GM19467 (cell line): ENCODE measurements at regions not wholly inside any gene's neighbourhood (a gene's known extent, or its start where the extent isn't known, plus 50 kb on each side); places are given as distances from the start of the nearest gene placed in this dataset.

Experiments used
- ATAC-seq: cut with Tn5 transposase; IDR thresholded peaks from one replicate; pipeline ENCODE4 v1.9.1; 2021; ENCODE audit warnings: mild to moderate bottlenecking, moderate library complexity; ENCODE audit not compliant: unreplicated experiment

DNA sequence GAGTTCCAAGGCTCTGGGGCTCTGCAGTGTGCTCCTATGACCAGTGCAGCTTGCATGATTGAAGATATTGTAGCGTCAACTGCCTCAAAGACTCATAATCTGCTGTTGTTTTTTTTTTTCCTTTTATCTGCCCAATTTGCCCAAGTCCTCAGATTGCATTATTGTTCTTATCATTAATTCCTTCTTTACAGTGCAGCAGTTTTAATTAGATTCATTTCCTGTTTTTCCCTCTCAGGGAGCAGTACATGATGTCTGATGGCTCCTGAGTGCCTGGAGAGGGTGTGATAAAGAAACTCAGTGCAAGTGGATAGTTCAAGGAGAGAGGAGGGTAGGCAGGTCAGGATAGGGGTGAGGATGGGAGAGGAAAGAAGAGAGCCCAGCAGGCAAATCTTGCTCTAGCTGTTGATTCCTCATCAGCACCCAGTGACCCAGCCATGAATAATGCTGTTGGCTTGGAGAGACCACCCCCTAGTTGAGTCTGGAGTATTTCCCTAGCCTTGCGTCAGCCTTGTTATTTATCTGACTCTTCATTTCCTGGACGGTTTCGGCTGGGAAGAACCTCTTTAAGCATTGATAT lies 219.6 kb upstream of the SESN3 start:
- ATAC-seq = no peak

DNA sequence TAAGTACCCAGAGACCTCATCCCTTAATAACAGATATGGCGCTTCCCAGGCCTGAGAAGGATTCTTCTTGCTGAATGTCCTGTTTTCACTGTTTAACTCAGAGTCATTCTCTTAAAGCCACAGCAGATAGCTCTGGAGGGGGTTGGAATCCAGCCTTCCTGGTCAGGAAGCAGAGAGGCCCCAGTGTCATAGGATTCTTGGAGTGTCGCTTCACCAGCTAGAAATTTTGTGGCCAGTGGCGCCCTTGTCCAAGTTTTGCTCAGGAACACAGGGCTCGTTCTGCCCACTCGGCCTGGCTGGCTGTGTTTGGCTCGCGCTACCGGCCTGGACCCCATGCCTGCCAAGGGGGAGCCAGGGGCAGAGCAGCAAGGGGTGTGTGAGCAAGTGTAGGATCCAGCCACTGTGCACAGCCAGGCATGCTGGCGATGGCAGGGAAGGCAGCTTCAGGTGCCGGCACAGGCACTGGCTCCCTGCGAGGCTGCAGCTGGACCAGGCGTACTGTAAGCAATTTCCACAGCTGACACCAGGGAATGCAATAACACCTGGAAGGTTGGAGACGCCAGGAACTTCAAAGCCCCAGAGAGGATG lies 214.8 kb upstream of the SESN3 start:
- ATAC-seq = no peak

DNA sequence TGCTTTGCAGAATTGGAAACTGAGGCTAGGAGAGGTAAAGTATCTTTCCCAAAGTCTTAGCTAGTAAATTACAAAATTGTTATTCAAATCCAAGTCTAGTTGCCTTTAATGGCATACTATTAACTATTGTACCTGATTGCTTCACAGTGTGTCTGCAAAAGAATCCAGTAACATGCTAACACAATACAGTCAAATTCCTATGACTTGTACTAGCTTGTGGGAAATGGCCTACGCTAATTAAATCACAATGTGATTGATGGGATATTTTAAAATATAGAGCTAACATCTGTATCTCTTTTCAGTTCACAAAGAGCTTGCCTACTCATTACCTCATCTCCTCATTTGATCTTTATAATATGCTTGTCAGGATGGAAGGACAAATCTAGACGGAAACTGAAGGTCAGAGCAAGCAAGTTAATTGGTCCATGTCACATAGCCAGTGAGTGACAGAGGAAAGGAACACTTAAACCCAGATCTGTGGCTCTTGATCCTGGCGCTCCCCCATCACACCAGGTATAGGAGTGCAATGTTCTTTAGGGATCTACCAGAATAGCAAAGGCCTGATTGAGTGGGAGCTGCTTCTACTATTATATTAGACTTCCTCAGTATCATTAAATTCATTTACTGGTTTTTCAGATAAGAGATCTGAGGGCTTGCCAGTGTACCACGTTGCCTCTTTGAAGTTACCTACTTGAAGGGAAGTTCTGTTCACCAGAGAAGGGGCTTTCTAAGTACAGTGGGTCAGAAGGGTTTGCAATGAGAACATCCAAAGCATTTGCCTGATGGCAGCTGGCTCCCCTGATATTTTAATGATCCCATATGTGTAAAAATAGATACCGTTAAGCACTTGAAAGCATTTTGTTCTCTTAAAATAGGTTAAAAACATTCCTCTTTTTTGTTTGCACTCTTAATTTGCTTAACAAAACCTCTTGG lies 213.6 kb upstream of the SESN3 start:
- ATAC-seq = no peak

DNA sequence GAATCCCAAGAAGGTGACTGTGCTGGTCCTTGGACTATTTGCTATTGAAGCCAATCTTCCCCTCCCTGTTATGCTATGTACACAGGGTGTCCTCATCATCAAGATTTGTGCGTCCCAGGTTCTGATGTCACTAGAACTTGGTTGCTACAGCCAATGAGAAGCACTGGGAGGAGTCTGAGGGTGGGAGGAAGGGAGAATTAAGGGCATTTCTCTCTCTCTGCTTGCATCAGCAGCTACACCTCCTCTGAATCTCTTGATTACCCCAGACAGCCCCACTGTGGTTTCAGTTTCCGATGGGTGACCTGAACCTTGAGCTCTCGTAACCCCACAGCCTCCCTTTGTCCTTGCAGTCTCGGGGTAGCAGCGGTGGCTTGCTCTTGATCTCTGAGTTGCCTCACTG lies 212.4 kb upstream of the SESN3 start:
- ATAC-seq = peak; percentile 97

DNA sequence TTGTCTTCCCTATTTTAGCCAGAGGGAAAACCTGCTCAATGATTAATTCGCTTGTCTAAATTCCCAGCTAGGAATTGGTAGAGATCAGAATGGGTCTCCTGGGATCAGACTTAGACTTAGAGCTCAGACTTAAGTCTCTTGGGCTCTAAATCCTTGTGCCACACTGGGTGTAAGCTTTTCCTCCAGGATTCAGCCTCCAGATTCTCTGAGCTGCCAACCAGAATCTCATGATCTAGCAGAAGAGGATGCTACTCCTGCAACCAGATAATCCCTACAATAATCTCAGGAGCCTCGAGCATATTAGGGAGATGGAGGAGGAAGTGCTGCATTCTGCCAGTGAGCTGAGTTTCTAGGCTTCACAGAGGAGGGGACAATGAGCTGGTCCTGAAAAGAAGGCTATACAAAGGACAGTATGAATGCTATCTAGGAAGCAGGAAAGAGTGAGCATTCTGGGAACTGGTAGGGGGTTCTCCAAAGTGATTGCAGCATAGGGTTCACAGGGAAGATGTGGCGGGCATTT lies 211.6 kb upstream of the SESN3 start:
- no peak for ATAC-seq

DNA sequence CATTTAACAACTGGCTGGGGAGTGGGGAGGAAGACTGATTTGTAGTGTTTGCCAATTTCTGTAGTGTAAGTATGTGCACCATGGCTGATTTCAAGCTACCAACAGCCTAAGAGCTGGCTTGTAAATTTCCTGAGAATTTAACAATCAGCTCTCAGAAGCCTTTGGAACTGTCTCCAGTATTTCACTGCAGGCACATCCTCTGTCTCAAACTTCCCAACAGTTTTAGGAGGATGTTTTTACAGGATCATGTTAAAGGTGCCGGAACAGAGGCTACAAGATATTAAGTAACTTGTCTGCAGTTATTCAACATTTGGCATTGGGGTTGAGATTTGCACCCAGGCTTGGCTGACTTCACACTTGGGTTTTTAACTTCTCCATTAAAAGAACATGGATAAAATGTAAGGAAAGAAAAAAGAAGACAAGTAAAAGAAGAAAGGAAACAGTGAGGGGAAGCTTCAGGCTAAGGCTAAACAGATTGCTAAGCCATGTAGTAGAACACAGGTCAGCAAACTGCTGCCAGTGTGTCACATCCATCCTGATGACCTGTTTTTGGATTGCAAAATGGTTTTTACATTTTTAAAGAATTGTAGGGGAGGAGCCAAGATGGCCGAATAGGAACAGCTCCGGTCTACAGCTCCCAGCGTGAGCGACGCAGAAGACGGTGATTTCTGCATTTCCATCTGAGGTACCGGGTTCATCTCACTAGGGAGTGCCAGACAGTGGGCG lies 204.8 kb upstream of the SESN3 start:
- no peak for ATAC-seq

DNA sequence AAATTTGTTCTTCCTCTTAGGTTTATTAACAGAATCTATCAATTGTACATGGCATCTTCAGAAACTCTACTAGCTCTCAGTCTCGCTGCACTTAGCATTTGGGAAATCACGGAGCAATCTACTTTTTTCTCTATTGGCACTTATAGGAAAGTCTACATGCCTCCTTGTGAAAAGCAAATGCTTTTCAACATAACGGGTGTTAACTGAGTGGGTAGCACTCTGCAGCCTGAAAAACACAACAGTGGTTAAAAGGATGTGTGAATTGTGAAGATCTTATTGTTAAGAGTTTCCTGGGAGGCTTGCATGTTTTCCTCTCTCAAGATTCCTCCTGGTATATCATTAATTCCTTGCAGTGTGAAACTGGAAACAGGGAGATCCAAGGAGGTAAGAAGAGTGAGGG lies 204.2 kb upstream of the SESN3 start:
- no peak for ATAC-seq

DNA sequence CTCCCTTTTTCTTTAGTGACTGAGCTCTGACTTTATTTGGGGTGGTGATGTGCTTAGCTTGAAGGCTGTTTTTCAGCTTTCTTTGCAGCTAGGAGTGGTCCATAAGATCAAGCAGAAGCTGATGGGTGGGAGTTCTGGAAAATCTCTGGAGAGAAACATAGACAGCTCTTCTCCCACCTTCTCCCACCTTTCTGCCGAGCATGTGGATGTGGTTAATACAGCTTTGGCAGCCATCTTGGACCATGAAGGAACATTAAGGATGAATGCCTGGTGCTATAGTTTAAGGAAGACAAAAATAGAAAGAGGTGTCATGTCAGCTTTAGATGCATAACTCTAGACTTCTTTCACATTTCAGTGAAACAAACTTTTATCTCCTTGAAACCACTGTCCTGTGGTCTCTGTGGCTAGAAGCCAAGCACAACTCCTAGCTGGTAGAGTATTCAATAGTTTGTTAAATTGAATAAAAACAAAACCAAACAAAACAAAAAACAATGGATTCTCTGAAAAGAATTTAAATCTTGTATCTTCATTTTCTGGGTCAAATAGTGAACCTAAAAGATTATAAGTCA lies 203.6 kb upstream of the SESN3 start:
- ATAC-seq = no peak

DNA sequence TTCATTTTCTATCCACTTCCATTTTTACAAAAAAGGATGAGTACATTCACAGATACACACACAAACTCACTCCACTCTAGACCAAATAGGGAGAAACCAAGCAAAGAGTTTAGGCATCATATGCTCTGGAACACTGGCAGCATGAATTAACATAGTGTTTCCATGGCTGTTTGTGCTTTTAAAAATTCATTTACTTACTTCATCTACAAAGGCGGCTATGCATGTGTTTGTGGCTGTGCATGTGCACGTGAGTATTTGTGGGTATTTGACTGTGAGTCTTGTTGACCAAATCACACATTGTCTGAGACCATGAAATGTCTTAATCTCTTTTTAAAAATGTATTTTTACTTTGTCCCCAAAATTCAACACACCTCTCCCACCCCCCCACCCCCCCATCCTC lies 203.0 kb upstream of the SESN3 start:
- ATAC-seq = no peak

DNA sequence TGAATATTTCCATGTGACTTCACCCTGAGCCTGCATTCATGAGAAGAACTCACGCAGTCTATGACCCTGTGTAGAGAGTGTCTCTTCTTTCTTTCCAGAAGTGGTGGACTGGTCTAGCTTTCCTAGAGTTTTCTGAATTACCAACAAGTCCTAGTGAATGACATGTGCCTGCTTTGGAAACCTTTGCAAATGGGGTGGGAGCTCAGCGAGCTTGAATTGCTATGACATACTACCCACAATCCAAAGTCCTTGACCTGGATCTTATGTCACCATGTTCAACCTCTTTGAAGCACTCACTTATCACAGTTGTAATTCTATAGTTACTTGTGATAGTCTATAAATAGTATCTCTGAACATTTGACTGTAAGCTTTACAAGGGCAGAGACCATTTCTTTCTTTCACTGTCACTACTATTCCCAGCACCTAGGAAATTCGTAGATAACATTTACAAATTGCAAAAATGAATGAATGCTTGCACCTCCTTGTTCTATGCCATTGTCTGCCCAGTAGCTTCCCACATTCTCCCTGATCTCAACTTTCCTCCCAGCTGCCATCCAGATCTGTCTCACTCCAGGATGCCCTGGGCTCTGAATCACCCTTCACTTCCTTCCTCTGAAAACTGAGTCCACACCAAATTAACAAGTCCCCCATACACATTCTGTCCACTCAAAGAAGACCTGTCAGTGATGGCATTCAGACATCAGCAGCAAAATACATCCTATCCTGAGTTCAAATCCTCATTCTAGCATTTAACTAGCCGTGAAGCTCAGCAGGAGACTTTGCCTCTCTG lies 201.9 kb upstream of the SESN3 start:
- ATAC-seq = no peak

DNA sequence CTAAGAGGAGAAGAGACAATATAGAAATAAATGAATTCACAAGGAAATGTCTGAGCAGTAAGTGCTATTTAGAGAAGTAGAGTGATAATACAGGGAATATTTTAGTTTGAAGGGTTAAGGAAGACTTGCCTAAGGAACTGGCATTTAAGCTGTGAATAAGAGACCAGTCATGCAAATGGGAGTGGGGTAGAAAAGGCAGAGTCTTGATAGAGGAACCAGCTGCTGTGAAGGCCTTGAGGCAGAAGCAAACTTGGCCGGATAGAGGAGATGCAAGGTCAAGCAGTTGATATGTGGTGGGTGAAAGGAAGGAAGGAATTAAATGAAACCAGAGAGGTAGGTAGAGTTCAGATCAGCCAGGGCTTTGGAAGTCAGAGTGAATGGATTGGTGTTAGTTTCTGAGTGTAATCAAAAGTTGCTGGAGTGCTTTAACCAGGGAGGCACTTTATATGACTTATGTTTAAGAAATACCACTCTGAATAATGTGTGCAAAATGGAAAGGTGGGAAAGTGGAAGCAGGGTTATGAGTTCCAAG lies 198.4 kb upstream of the SESN3 start:
- no peak for ATAC-seq

DNA sequence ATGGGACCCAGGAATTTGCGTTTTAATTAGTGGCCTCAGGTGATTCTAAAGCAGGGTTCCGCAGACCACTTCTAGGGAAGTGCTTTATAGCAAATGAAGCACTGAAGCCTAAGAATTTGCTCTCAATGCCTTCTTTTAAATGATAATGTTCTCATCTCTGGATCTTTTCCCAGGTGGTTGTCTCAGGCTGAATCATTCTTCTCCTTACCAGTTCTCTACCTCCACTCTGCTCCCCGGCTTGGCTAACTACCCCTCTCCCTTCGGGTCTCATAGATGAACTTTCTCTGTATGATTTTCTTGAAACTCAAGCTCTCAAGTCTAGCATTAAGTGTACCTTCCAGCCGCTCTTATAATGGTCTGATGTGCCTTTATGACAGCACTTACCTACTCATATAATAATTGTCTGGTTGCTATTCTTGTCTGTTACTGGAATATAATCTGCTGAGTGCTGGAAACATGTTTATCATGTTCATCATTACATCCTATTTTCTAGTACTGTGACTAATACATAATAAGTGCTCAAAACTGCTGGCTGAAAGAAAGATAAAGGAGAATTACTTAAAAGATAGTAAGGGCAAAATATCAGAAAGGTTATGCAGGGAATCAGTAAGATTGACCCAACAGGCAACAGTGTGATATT lies 195.9 kb upstream of the SESN3 start:
- ATAC-seq = no peak

DNA sequence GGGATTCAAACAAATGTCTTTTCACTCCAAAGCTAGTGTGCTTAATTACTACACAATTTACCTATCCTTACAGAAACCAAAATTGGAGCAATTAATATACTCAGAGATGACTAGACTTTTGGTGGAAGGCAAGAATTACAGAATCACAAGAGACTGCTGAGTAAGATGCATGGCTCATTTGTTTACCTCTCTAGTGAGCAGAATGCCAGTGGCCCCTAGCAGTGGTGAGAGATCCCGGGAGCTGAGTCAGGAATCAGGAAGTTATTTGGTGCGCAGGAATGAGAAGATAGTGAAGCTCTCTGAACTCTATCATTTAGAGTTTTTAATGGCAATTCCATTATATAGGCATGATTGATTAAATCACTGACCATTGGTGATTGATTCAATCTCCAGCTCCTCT lies 188.9 kb upstream of the SESN3 start:
- no peak for ATAC-seq

DNA sequence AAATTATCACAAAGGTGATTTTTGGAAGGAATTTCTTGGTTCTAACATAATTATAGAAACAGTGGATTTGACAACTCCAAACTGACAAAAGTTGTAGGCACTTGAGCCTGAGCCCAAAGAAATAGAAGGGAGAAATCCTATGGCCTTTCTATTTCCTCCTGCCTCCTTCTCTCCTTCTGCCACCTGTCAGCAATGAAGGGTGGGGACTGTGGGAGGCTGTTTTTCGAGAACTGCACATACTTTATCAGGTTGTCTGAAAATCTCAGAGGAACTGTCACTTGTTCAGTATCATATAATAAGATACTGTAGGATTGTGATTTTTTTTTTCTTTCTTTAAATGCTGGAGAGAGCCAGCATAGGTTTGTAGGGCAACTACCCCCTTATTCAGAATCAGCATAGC lies 187.9 kb upstream of the SESN3 start:
- ATAC-seq = no peak

DNA sequence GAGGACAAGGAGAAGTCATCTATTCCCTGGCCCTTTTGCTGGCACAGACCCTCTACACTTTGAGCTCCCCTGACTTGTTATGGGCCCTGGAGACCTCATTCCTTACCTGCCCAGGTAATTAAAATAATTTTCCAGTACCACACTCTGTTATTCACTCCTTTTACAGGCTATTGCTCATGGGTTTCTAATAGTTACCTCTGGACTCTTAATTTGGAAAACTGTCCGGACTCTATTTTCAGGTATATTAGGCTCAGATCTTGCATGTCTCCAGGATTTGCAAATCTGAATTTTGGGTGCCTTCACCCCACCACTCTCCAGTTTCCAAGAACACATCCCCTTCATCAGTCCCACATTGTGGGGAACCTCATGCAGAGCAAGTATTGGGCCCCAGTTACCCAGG lies 186.8 kb upstream of the SESN3 start:
- ATAC-seq = no peak

DNA sequence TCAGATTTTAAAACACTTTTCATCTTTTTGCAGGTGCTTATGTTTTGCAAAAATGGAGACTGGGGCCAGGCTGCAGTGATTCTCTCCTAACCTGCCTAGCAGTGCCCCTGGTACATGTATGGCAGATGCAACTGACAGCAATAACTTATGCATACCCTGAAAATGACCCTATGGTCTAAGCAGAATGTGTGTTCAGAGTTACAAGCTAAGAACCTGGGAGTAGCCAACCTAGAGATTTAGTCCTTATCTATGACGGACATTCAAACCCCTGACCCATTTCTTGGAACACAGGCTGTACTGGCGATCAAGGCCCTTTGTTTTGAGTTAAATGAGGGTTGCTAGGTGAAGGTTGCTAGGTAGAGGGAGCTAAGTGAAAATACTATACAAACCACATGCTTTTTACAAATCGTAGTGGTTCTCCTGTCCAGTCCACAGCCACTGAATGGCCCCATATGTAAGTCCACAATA lies 184.9 kb upstream of the SESN3 start:
- ATAC-seq = no peak

DNA sequence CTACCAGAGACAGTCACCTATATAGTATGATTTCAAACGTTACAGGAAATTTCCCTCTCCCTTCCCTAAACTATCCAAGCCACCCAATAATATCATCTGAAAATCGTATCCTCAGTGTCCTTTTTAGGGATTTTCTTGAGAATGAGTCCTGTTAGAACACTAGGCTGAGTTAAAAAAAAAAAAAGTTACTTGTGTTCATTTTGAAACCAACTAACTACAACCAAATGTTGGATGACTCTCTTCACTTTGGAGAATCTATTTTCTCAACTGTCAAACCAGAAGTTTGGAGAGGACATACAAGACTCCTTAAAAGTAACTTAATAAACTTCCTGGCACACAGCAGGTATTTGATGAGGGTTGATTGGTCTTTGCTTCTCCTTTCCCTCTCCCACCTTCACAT lies 183.2 kb upstream of the SESN3 start:
- no peak for ATAC-seq

DNA sequence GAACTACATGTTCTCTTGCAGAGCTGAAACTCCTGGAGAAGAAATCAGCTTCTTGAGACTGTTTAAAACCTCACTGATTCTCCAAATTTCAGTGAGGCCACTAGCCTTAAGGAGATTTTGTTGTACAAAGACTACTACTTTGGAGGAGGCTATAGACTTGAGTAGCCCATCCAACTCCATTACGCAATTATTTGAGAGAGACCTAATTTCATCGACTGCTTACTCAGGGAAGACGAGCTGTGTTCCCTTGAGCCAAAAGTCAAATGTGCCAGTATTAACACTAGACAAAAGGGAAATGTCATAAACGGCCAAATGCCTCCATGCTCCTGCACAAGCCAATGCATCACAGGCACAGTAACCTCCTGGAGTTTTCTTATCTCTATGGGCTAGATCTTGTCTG lies 182.8 kb upstream of the SESN3 start:
- no peak for ATAC-seq

DNA sequence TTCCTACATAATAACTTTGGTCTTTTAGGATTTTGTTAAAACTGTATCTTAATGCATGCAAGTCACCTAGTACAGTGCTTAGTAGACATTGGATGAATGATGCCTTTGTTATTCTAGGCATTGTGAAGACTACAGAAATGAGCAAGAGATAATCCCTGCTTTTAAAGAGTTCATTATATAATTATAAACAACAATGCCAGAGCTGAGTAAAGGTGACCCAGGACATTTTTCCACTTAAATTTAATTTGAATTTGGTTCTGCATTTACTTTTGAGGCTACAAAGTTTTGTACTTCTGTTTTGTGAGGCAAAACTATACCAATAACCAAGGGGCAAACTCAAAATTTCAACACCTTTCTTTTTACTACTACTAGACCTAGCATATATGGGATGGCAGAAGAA lies 182.0 kb upstream of the SESN3 start:
- ATAC-seq = no peak
